Trophoblast cell (in vitro differentiated cells and primary cell): ENCODE measurements at regions not wholly inside any gene's neighbourhood (a gene's known extent, or its start where the extent isn't known, plus 50 kb on each side); places are given as distances from the start of the nearest gene placed in this dataset.

Experiments used
- DNase-seq, 2 donors: peaks; one replicate each; pipeline ENCODE4 v3.0.0-alpha.2; 2016
- H2AFZ ChIP-seq: 2 replicates; pipeline ENCODE4 v1.6.1; 2013; ENCODE audit warnings: low read length, moderate library complexity, mild to moderate bottlenecking; ENCODE audit not compliant: insufficient read depth, poor library complexity
- H2AK5ac ChIP-seq: 2 replicates; pipeline ENCODE4 v1.6.1; 2013; ENCODE audit warnings: mild to moderate bottlenecking, low read length
- H2BK120ac ChIP-seq: 2 replicates; pipeline ENCODE4 v1.6.1; 2013; ENCODE audit warnings: low read length, mild to moderate bottlenecking, moderate library complexity; ENCODE audit not compliant: insufficient read depth, poor library complexity
- H2BK12ac ChIP-seq: 2 replicates; pipeline ENCODE4 v1.6.1; 2013; ENCODE audit warnings: mild to moderate bottlenecking, low read length, moderate library complexity
- H2BK5ac ChIP-seq: 2 replicates; pipeline ENCODE4 v1.6.1; 2013; ENCODE audit warnings: low read length, low read depth, moderate library complexity, mild to moderate bottlenecking; ENCODE audit not compliant: poor library complexity
- H3K14ac ChIP-seq: 2 replicates; pipeline ENCODE4 v1.6.1; 2013; ENCODE audit warnings: mild to moderate bottlenecking, low read length
- H3K18ac ChIP-seq: 2 replicates; pipeline ENCODE4 v1.6.1; 2013; ENCODE audit warnings: mild to moderate bottlenecking, low read length
- H3K23ac ChIP-seq: 2 replicates; pipeline ENCODE4 v1.6.1; 2013; ENCODE audit warnings: low read length
- H3K27ac ChIP-seq: 2 replicates; pipeline ENCODE4 v1.5.1; 2013; ENCODE audit warnings: low read depth, mild to moderate bottlenecking, inconsistent platforms, low read length, moderate library complexity
- H3K27me3 ChIP-seq: 2 replicates; pipeline ENCODE4 v1.6.1; 2013; ENCODE audit warnings: inconsistent platforms, mild to moderate bottlenecking, low read length, moderate library complexity; ENCODE audit not compliant: insufficient read depth
- H3K36me3 ChIP-seq, 2 experiments: 1 replicate in 1 of 2; 2 replicates in 1 of 2; pipeline ENCODE4 v1.6.1; 2013; ENCODE audit warnings: low read length in 2 of 2, mild to moderate bottlenecking in 2 of 2, moderate library complexity in 1 of 2; ENCODE audit not compliant: insufficient read depth in 2 of 2, control insufficient read depth in 1 of 2
- H3K4ac ChIP-seq: 2 replicates; pipeline ENCODE4 v1.6.1; 2013; ENCODE audit warnings: low read depth, mild to moderate bottlenecking, low read length, moderate library complexity
- H3K4me1 ChIP-seq, 2 experiments: 1 replicate in 1 of 2; 2 replicates in 1 of 2; pipeline ENCODE4 v1.6.1; 2013; ENCODE audit warnings: low read length in 2 of 2, mild to moderate bottlenecking in 2 of 2, moderate library complexity in 1 of 2; ENCODE audit not compliant: insufficient read depth in 2 of 2, control insufficient read depth in 1 of 2
- H3K4me2 ChIP-seq: 2 replicates; pipeline ENCODE4 v1.6.1; 2013; ENCODE audit warnings: inconsistent platforms, mild to moderate bottlenecking, low read length, moderate library complexity
- H3K4me3 ChIP-seq: 2 replicates; pipeline ENCODE4 v1.5.1; 2013; ENCODE audit warnings: mild to moderate bottlenecking, low read depth, low read length, inconsistent platforms
- H3K79me1 ChIP-seq: one replicate; pipeline ENCODE4 v1.6.1; 2013; ENCODE audit warnings: low read length
- H3K79me2 ChIP-seq: 2 replicates; pipeline ENCODE4 v1.6.1; 2013; ENCODE audit warnings: low read length, mild to moderate bottlenecking; ENCODE audit not compliant: control insufficient read depth, insufficient read depth, poor library complexity
- H3K9ac ChIP-seq: 2 replicates; pipeline ENCODE4 v1.6.1; 2013; ENCODE audit warnings: mild to moderate bottlenecking, low read length
- H3K9me3 ChIP-seq: 2 replicates; pipeline ENCODE4 v1.6.1; 2013; ENCODE audit warnings: low read depth, mild to moderate bottlenecking, control low read depth, inconsistent platforms, low read length; ENCODE audit not compliant: insufficient read depth
- H4K12ac ChIP-seq: 2 replicates; pipeline ENCODE4 v1.6.1; 2013; ENCODE audit warnings: low read depth, mild to moderate bottlenecking, low read length, moderate library complexity
- H4K8ac ChIP-seq: 2 replicates; pipeline ENCODE4 v1.6.1; 2013; ENCODE audit warnings: low read depth, mild to moderate bottlenecking, low read length, moderate library complexity
- H4K91ac ChIP-seq: one replicate; pipeline ENCODE4 v1.6.1; 2013; ENCODE audit warnings: low read depth, mild to moderate bottlenecking, low read length, moderate library complexity
- WGBS: extraction: QIAGEN DNeasy Blood & Tissue Kit; methylation state at CpG from one replicate; pipeline ENCODE4 v1.1.7; 2013; ENCODE audit warnings: missing lambda C conversion rate; ENCODE audit not compliant: insufficient read length, insufficient coverage; ENCODE audit errors: extremely low coverage; 5-methylcytosine and 5-hydroxymethylcytosine counted together

DNA sequence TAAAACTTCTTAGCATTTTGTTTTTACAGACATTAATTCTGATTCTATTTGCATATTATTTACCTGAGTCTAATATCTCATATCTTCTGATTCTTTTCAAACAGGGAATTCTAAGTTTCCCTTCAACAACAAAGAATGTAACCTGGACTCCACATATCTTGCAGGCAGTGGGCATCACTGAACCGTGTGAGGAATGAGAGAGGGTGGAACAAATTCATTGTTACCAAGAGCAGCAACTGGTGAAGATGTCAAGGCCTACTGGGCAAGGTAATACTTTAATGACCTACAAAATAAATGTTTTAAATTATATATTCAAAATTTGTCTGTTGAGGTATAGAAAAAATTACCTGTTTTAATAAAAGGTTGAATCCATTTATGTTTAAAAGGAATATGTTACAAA is 455.3 kb upstream of the TUSC1 start:
- peaks cover 0 to 2% of the 10 kb centered on the region in 2 experiments for H3K4me1 ChIP-seq

DNA sequence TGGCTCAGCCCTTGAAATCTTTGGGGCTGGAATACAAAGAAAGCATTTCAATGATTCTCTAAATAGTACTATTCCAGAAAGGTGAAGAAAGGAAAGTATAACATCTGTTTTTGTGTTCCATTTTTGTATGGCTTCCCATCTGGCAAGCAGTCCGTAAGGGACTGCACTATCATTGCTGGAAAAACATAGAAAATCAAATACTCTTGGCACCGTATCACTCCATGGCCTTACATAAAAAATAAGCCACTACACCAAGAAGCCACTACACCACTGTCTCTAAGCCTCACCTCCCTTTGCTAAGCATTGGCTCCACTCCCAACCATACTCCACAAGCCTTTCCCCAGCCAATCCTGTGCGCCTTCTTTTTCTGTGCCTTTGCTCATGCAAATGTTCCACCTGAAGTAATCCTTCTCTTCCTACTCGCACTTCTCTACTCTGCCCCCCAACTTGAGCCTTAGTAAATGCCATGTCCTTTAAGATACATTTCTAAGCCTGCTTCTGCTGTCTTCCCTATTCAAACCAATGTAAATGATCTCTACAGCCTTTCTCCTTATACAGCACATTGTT is 454.6 kb upstream of the TUSC1 start:
- H3K9ac ChIP-seq: no peak overlapping the region
- no peak for DNase-seq
- H2AK5ac ChIP-seq: no peak overlapping the region
- H2BK12ac ChIP-seq: no peak overlapping the region
- H3K4me1 ChIP-seq: peaks cover 0 to 2% of the 10 kb centered on the region in 2 experiments
- no peak overlapping the region for H3K4me3 ChIP-seq
- no peaks in the 10 kb centered on the region for H3K36me3 ChIP-seq
- H2AFZ ChIP-seq: no peak overlapping the region
- no peak overlapping the region for H4K91ac ChIP-seq
- H3K27ac ChIP-seq: no peak overlapping the region
- no peaks in the 10 kb centered on the region for H3K79me1 ChIP-seq
- no peak overlapping the region for H2BK5ac ChIP-seq
- no peak overlapping the region for H4K12ac ChIP-seq
- H3K18ac ChIP-seq: no peak overlapping the region
- no peak overlapping the region for H4K8ac ChIP-seq
- no peaks in the 10 kb centered on the region for H3K27me3 ChIP-seq
- WGBS: no CpG with 5 or more reads among the region's 4 CpGs
- no peaks in the 10 kb centered on the region for H3K9me3 ChIP-seq
- no peak overlapping the region for H3K14ac ChIP-seq
- no peak overlapping the region for H3K23ac ChIP-seq
- H3K4me2 ChIP-seq: no peak overlapping the region
- H3K79me2 ChIP-seq: no peaks in the 10 kb centered on the region
- H2BK120ac ChIP-seq: no peak overlapping the region
- H3K4ac ChIP-seq: no peak overlapping the region

More for the DNA sequence above, 455.3 kb upstream of the TUSC1 start:
- Histone ChIP-seq H3K4me3 (no peak overlapping the region), H2AFZ (no peak overlapping the region), H3K79me2 (no peaks in the 10 kb centered on the region), H3K79me1 (no peaks in the 10 kb centered on the region), H2BK5ac (no peak overlapping the region), H2BK120ac (no peak overlapping the region), H4K12ac (no peak overlapping the region), H2BK12ac (no peak overlapping the region), H3K14ac (no peak overlapping the region), H3K4ac (no peak overlapping the region), H3K9me3 (no peaks in the 10 kb centered on the region), H4K91ac (no peak overlapping the region), H3K9ac (no peak overlapping the region), H4K8ac (no peak overlapping the region), H2AK5ac (no peak overlapping the region), H3K18ac (no peak overlapping the region), H3K36me3 (no peaks in the 10 kb centered on the region), H3K27me3 (no peaks in the 10 kb centered on the region), H3K23ac (no peak overlapping the region), H3K27ac (no peak overlapping the region), H3K4me2 (no peak overlapping the region)
- WGBS: no CpG with 5 or more reads among the region's 1 CpG
- DNase-seq: no peak

DNA sequence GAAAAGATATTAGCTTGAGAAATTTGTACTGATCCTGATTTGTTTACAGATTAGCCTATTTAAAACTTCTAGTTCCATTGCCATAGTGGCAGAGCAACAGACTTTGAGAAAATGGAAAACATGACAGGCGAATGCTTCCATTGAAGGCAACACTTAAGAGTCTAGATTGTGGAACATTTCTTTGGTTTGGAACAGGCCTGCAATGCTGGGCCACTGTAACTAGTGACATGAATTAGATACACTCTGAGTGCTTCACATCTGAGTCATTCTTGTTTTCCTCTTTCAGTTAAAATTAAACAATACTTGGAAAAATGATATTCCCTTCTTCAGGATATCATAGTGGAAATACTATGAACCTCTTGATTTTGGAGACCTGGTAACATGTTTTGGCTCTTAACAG is 453.6 kb upstream of the TUSC1 start:
- Histone ChIP-seq H3K23ac (no peak overlapping the region), H3K9ac (no peak overlapping the region), H2BK12ac (no peak overlapping the region), H3K27ac (no peak overlapping the region), H3K14ac (no peak overlapping the region), H4K91ac (no peak overlapping the region), H3K36me3 (no peaks in the 10 kb centered on the region), H3K79me2 (no peaks in the 10 kb centered on the region), H2BK120ac (no peak overlapping the region), H3K4me1 (peaks cover 0 to 2% of the 10 kb centered on the region in 2 experiments), H3K4me3 (no peak overlapping the region), H2AFZ (no peak overlapping the region), H2AK5ac (no peak overlapping the region), H3K4ac (no peak overlapping the region), H3K18ac (no peak overlapping the region), H3K4me2 (no peak overlapping the region), H3K79me1 (no peaks in the 10 kb centered on the region), H2BK5ac (no peak overlapping the region), H4K8ac (no peak overlapping the region), H3K9me3 (no peaks in the 10 kb centered on the region), H4K12ac (no peak overlapping the region), H3K27me3 (no peaks in the 10 kb centered on the region)
- DNase-seq: no peak
- WGBS: no CpG with 5 or more reads among the region's 1 CpG

DNA sequence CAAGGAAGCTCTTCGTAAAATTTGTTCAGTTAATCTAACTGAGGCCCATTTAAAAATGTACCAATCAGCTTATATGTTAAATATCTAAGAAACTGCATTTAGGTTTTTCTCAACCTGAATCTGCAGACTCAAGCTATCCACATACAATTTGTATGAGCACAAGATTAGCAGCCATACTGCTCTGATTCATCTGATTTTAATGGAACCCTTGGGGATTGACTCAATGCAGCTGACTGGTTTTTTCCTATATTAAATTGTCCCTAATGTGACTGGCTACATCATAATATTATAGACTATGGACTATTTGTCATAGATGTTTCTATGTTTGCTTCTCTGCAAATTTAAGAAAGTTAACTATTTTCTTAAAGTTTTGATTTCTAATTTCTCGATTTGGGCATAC is 451.0 kb upstream of the TUSC1 start:
- H4K8ac ChIP-seq: no peak overlapping the region
- no peak overlapping the region for H3K23ac ChIP-seq
- no peaks in the 10 kb centered on the region for H3K4me1 ChIP-seq
- H3K36me3 ChIP-seq: no peaks in the 10 kb centered on the region
- WGBS: no CpG with 5 or more reads among the region's 2 CpGs
- H2AFZ ChIP-seq: no peak overlapping the region
- no peak overlapping the region for H2BK12ac ChIP-seq
- H4K91ac ChIP-seq: no peak overlapping the region
- no peak overlapping the region for H3K18ac ChIP-seq
- no peak overlapping the region for H2BK120ac ChIP-seq
- no peak overlapping the region for H3K9ac ChIP-seq
- no peak overlapping the region for H3K14ac ChIP-seq
- H3K4me3 ChIP-seq: no peak overlapping the region
- H3K27ac ChIP-seq: no peak overlapping the region
- no peaks in the 10 kb centered on the region for H3K79me1 ChIP-seq
- no peaks in the 10 kb centered on the region for H3K27me3 ChIP-seq
- no peak for DNase-seq
- H3K4ac ChIP-seq: no peak overlapping the region
- no peak overlapping the region for H2BK5ac ChIP-seq
- H3K4me2 ChIP-seq: no peak overlapping the region
- H4K12ac ChIP-seq: no peak overlapping the region
- H3K79me2 ChIP-seq: no peaks in the 10 kb centered on the region
- H2AK5ac ChIP-seq: no peak overlapping the region
- H3K9me3 ChIP-seq: no peaks in the 10 kb centered on the region
